ENCODE measurements at regions not wholly inside any gene's neighbourhood (a gene's known extent, or its start where the extent isn't known, plus 50 kb on each side); places are given as distances from the start of the nearest gene placed in this dataset.

GRCh38 chr7:25496476-25497368 lies 268.4 kb upstream of the NPVF start:
- no peak for DNase-seq (ENCODE audit: low read depth, low spot score)
- H2AFZ ChIP-seq (ENCODE audit: low read depth, low read length, poor library complexity, severe bottlenecking) = no peak overlapping the region

GRCh38 chr7:25500393-25500921 lies 272.2 kb upstream of the NPVF start:
- H2AFZ ChIP-seq (ENCODE audit: low read depth, low read length, poor library complexity, severe bottlenecking) = no peak overlapping the region
- H3K4me3 ChIP-seq (replicated peaks in 1 of 2; ENCODE audit: low read depth in 1 of 2, low read length in 2 of 2) = no peak overlapping the region
- no peaks in the 10 kb centered on the region for H3K36me3 ChIP-seq (ENCODE audit: control insufficient read depth in 1 of 2, insufficient read depth in 2 of 2, low read length in 2 of 2)
- no peaks in the 10 kb centered on the region for H3K9me3 ChIP-seq (ENCODE audit: control insufficient read depth in 1 of 2, insufficient read depth in 1 of 2, low read depth in 1 of 2, low read length in 2 of 2)
- H3K79me2 ChIP-seq (ENCODE audit: insufficient read depth, low read length) = no peaks in the 10 kb centered on the region
- H3K27me3 ChIP-seq (ENCODE audit: insufficient read depth, low read length) = peaks cover 10% of the 10 kb centered on the region
- H3K9me2 ChIP-seq (ENCODE audit: insufficient read depth) = no peaks in the 10 kb centered on the region
- no peaks in the 10 kb centered on the region for H4K20me1 ChIP-seq (ENCODE audit: insufficient read depth)
- H3K4me2 ChIP-seq (ENCODE audit: low read length) = no peak overlapping the region
- no peak overlapping the region for H3K27ac ChIP-seq (ENCODE audit: low read depth, low read length)
- ChIA-PET CTCF (no interaction called here), RAD21 (ENCODE audit: low non-redundant PET in 1 of 2, low total read pairs in 2 of 2, uncharacterized antibody in 2 of 2, unreplicated experiment in 2 of 2) (no interaction called here), POLR2A (no interaction called here)
- ATAC-seq (no peak), DNase-seq (ENCODE audit: low read depth, low spot score) (no peak)
- no peak overlapping the region for H3K9ac ChIP-seq (ENCODE audit: low read length)
- intact Hi-C loops (cut with micrococcal nuclease) = no loop called here
- H3K4me1 ChIP-seq (ENCODE audit: control insufficient read depth in 1 of 2, insufficient read depth in 2 of 2, low read length in 2 of 2) = no peaks in the 10 kb centered on the region
- no TSS peak for BruUV-seq (replicated peaks)
- TF ChIP-seq ZNF274 (IDR thresholded peaks at IDR 0.05; ENCODE audit: low read depth, low read length) = no peak
- no peak for TF ChIP-seq ELF1 (IDR thresholded peaks at IDR 0.05; ENCODE audit: borderline replicate concordance, low read depth)
- TF ChIP-seq JUND (IDR thresholded peaks at IDR 0.05) = no peak
- TF ChIP-seq, protein P1, sequence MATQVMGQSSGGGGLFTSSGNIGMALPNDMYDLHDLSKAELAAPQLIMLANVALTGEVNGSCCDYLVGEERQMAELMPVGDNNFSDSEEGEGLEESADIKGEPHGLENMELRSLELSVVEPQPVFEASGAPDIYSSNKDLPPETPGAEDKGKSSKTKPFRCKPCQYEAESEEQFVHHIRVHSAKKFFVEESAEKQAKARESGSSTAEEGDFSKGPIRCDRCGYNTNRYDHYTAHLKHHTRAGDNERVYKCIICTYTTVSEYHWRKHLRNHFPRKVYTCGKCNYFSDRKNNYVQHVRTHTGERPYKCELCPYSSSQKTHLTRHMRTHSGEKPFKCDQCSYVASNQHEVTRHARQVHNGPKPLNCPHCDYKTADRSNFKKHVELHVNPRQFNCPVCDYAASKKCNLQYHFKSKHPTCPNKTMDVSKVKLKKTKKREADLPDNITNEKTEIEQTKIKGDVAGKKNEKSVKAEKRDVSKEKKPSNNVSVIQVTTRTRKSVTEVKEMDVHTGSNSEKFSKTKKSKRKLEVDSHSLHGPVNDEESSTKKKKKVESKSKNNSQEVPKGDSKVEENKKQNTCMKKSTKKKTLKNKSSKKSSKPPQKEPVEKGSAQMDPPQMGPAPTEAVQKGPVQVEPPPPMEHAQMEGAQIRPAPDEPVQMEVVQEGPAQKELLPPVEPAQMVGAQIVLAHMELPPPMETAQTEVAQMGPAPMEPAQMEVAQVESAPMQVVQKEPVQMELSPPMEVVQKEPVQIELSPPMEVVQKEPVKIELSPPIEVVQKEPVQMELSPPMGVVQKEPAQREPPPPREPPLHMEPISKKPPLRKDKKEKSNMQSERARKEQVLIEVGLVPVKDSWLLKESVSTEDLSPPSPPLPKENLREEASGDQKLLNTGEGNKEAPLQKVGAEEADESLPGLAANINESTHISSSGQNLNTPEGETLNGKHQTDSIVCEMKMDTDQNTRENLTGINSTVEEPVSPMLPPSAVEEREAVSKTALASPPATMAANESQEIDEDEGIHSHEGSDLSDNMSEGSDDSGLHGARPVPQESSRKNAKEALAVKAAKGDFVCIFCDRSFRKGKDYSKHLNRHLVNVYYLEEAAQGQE (IDR thresholded peaks at IDR 0.05; ENCODE audit: low read depth) = no peak
- no peak for TF ChIP-seq POLR2A (IDR thresholded peaks at IDR 0.05; ENCODE audit: borderline replicate concordance, extremely low read depth, insufficient read depth, insufficient read length)
- TF ChIP-seq, protein P2, sequence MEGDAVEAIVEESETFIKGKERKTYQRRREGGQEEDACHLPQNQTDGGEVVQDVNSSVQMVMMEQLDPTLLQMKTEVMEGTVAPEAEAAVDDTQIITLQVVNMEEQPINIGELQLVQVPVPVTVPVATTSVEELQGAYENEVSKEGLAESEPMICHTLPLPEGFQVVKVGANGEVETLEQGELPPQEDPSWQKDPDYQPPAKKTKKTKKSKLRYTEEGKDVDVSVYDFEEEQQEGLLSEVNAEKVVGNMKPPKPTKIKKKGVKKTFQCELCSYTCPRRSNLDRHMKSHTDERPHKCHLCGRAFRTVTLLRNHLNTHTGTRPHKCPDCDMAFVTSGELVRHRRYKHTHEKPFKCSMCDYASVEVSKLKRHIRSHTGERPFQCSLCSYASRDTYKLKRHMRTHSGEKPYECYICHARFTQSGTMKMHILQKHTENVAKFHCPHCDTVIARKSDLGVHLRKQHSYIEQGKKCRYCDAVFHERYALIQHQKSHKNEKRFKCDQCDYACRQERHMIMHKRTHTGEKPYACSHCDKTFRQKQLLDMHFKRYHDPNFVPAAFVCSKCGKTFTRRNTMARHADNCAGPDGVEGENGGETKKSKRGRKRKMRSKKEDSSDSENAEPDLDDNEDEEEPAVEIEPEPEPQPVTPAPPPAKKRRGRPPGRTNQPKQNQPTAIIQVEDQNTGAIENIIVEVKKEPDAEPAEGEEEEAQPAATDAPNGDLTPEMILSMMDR (IDR thresholded peaks at IDR 0.05 in 2 of 3, conservative IDR thresholded peaks at IDR 0.05 in 1 of 3; ENCODE audit: borderline replicate concordance in 1 of 3, insufficient read depth in 1 of 3, low read depth in 2 of 3, low read length in 2 of 3) = no peak
- TF ChIP-seq ZFX (IDR thresholded peaks at IDR 0.05) = no peak
- no peak for TF ChIP-seq TCF7L2 (IDR thresholded peaks at IDR 0.05; ENCODE audit: borderline replicate concordance, extremely low read depth, insufficient read depth, insufficient read length)
- TF ChIP-seq POLR2AphosphoS5 (IDR thresholded peaks at IDR 0.05; ENCODE audit: low read depth, low read length) = no peak
- no peak for TF ChIP-seq SIN3A (IDR thresholded peaks at IDR 0.05; ENCODE audit: low read depth)
- no peak for TF ChIP-seq EGR1 (IDR thresholded peaks at IDR 0.05; ENCODE audit: low read depth)
- TF ChIP-seq EZH2phosphoT487 (IDR thresholded peaks at IDR 0.05; ENCODE audit: borderline replicate concordance) = no peak

More at GRCh38 chr7:25496476-25497368, 268.4 kb upstream of the NPVF start:
- no peak for TF ChIP-seq EZH2 (IDR thresholded peaks at IDR 0.05)
- TF ChIP-seq, protein P3, sequence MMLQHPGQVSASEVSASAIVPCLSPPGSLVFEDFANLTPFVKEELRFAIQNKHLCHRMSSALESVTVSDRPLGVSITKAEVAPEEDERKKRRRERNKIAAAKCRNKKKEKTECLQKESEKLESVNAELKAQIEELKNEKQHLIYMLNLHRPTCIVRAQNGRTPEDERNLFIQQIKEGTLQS (IDR thresholded peaks at IDR 0.05) = no peak
- no peak for TF ChIP-seq CBX3 (IDR thresholded peaks at IDR 0.05; ENCODE audit: low read depth)
- no peak for TF ChIP-seq SRF (IDR thresholded peaks at IDR 0.05; ENCODE audit: low read depth)
- POLR2A ChIA-PET = no interaction called here
- Histone ChIP-seq H3K27ac (ENCODE audit: low read depth, low read length) (no peak overlapping the region), H3K79me2 (ENCODE audit: insufficient read depth, low read length) (no peaks in the 10 kb centered on the region), H3K9me3 (ENCODE audit: control insufficient read depth in 1 of 2, insufficient read depth in 1 of 2, low read depth in 1 of 2, low read length in 2 of 2) (no peaks in the 10 kb centered on the region), H3K4me1 (ENCODE audit: control insufficient read depth in 1 of 2, insufficient read depth in 2 of 2, low read length in 2 of 2) (no peaks in the 10 kb centered on the region), H3K4me2 (ENCODE audit: low read length) (no peak overlapping the region), H3K4me3 (replicated peaks in 1 of 2; ENCODE audit: low read depth in 1 of 2, low read length in 2 of 2) (no peak overlapping the region), H3K9ac (ENCODE audit: low read length) (no peak overlapping the region), H3K27me3 (ENCODE audit: insufficient read depth, low read length) (peaks cover 9% of the 10 kb centered on the region; the same call in 1 of the 2 replicates), H3K36me3 (ENCODE audit: control insufficient read depth in 1 of 2, insufficient read depth in 2 of 2, low read length in 2 of 2) (no peaks in the 10 kb centered on the region), H3K9me2 (ENCODE audit: insufficient read depth) (no peaks in the 10 kb centered on the region), H4K20me1 (ENCODE audit: insufficient read depth) (no peaks in the 10 kb centered on the region)
- intact Hi-C loops (cut with micrococcal nuclease) = no loop called here
- BruUV-seq (replicated peaks) = no TSS peak
- RAD21 ChIA-PET (ENCODE audit: low non-redundant PET in 1 of 2, low total read pairs in 2 of 2, uncharacterized antibody in 2 of 2, unreplicated experiment in 2 of 2) = no interaction called here
- ATAC-seq = no peak
- CTCF ChIA-PET = no interaction called here

All from HCT116 (cell line).